ENCODE measurements at regions not wholly inside any gene's neighbourhood (a gene's known extent, or its start where the extent isn't known, plus 50 kb on each side); places are given as distances from the start of the nearest gene placed in this dataset.
"Not testable (repeated sequence)": the region's sequence is repeated elsewhere in the genome, so short reads cannot be mapped to it uniquely, and the experiment has no call there.

- DNase-seq = no peak
- Mint-ChIP-seq H3K9me3 (ENCODE audit: unreplicated experiment) (peaks cover 62% of the 10 kb centered on the region), H3K4me3 (ENCODE audit: unreplicated experiment) (no peak overlapping the region), H3K4me1 (ENCODE audit: low read depth, unreplicated experiment) (no peaks in the 10 kb centered on the region), H3K27ac (ENCODE audit: unreplicated experiment) (no peak overlapping the region), H3K36me3 (ENCODE audit: unreplicated experiment) (peaks cover 19% of the 10 kb centered on the region), H3K27me3 (ENCODE audit: unreplicated experiment) (peaks cover 19% of the 10 kb centered on the region)
- TF ChIP-seq, protein P1, sequence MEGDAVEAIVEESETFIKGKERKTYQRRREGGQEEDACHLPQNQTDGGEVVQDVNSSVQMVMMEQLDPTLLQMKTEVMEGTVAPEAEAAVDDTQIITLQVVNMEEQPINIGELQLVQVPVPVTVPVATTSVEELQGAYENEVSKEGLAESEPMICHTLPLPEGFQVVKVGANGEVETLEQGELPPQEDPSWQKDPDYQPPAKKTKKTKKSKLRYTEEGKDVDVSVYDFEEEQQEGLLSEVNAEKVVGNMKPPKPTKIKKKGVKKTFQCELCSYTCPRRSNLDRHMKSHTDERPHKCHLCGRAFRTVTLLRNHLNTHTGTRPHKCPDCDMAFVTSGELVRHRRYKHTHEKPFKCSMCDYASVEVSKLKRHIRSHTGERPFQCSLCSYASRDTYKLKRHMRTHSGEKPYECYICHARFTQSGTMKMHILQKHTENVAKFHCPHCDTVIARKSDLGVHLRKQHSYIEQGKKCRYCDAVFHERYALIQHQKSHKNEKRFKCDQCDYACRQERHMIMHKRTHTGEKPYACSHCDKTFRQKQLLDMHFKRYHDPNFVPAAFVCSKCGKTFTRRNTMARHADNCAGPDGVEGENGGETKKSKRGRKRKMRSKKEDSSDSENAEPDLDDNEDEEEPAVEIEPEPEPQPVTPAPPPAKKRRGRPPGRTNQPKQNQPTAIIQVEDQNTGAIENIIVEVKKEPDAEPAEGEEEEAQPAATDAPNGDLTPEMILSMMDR (IDR thresholded peaks at IDR 0.05; ENCODE audit: partially characterized antibody, unreplicated experiment) = no peak
Measured at GRCh38 chr2:89819809-89820208, 1128.3 kb downstream of the RPIA start.

DNA sequence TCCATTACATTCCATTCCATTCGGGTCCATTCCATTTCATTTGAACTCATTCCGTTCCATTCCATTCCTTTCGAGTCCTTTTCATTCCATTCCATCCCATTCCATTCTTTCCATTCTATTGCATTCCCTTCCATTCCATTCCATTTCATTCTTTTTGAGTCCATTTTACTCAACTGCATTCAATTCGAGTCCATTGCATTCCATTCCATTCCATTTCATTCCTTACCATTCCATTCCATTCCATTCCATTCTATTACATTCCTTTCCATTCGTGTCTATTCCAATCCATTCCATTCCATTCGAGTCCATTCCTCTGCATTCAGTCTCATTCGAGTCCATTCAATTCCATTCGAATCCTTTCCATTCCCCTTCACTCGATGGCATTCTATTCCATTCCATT is 1128.8 kb downstream of the RPIA start:
- Mint-ChIP-seq H3K9me3 (ENCODE audit: unreplicated experiment) (peaks cover 64% of the 10 kb centered on the region), H3K4me1 (ENCODE audit: low read depth, unreplicated experiment) (no peaks in the 10 kb centered on the region), H3K4me3 (ENCODE audit: unreplicated experiment) (no peak overlapping the region), H3K27ac (ENCODE audit: unreplicated experiment) (no peak overlapping the region), H3K36me3 (ENCODE audit: unreplicated experiment) (peaks cover 15% of the 10 kb centered on the region), H3K27me3 (ENCODE audit: unreplicated experiment) (peaks cover 19% of the 10 kb centered on the region)
- TF ChIP-seq, protein P1 (IDR thresholded peaks at IDR 0.05; ENCODE audit: partially characterized antibody, unreplicated experiment) = no peak
- no peak for DNase-seq

DNA sequence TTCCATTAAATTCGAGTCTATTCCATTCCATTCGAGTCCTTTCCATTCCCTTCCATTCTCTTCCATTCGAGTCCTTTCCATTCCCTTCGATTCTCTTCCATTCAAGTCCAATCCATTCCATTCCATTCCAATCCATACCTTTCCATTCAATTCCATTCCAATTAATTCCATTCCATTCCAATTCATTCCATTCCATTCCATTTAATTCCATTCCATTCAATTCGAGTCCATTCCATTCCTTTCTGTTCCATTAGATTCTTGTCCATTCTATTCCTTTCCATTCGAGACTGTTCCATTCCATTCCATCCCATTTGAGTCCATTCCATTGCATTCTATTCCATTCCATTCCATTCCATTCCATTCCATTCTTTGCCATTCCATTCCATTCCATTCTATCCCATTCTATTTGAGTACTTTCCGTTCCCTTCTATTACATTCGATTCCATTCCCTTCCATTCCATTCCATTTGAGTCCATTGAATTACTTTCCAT is 1130.0 kb downstream of the RPIA start:
- peaks cover 17% of the 10 kb centered on the region for H3K36me3 Mint-ChIP-seq (ENCODE audit: unreplicated experiment)
- no peak overlapping the region for H3K4me3 Mint-ChIP-seq (ENCODE audit: unreplicated experiment)
- no peaks in the 10 kb centered on the region for H3K4me1 Mint-ChIP-seq (ENCODE audit: low read depth, unreplicated experiment)
- TF ChIP-seq, protein P1 (IDR thresholded peaks at IDR 0.05; ENCODE audit: partially characterized antibody, unreplicated experiment) = no peak
- no peak overlapping the region for H3K27ac Mint-ChIP-seq (ENCODE audit: unreplicated experiment)
- no peak for DNase-seq
- peaks cover 24% of the 10 kb centered on the region for H3K27me3 Mint-ChIP-seq (ENCODE audit: unreplicated experiment)
- peaks cover 70% of the 10 kb centered on the region for H3K9me3 Mint-ChIP-seq (ENCODE audit: unreplicated experiment)

- H3K4me1 Mint-ChIP-seq (ENCODE audit: low read depth, unreplicated experiment); H3K27ac Mint-ChIP-seq (ENCODE audit: unreplicated experiment); H3K4me3 Mint-ChIP-seq (ENCODE audit: unreplicated experiment); DNase-seq: not testable (repeated sequence)
- H3K36me3 Mint-ChIP-seq (ENCODE audit: unreplicated experiment) = peaks cover 25% of the 10 kb centered on the region
- peaks cover 25% of the 10 kb centered on the region for H3K27me3 Mint-ChIP-seq (ENCODE audit: unreplicated experiment)
- H3K9me3 Mint-ChIP-seq (ENCODE audit: unreplicated experiment) = peaks cover 70% of the 10 kb centered on the region
Measured at GRCh38 chr2:89822342-89822741, 1130.9 kb downstream of the RPIA start.

- H3K9me3 Mint-ChIP-seq (ENCODE audit: unreplicated experiment) = peaks cover 61% of the 10 kb centered on the region
- TF ChIP-seq, protein P1 (IDR thresholded peaks at IDR 0.05; ENCODE audit: partially characterized antibody, unreplicated experiment) = no peak
- no peak overlapping the region for H3K27ac Mint-ChIP-seq (ENCODE audit: unreplicated experiment)
- no peak for DNase-seq
- no peaks in the 10 kb centered on the region for H3K4me1 Mint-ChIP-seq (ENCODE audit: low read depth, unreplicated experiment)
- H3K4me3 Mint-ChIP-seq (ENCODE audit: unreplicated experiment) = no peak overlapping the region
- peaks cover 16% of the 10 kb centered on the region for H3K36me3 Mint-ChIP-seq (ENCODE audit: unreplicated experiment)
- peaks cover 23% of the 10 kb centered on the region for H3K27me3 Mint-ChIP-seq (ENCODE audit: unreplicated experiment)
Measured at GRCh38 chr2:89823556-89823955, 1132.1 kb downstream of the RPIA start.
